ENCODE measurements at regions not wholly inside any gene's neighbourhood (a gene's known extent, or its start where the extent isn't known, plus 50 kb on each side); places are given as distances from the start of the nearest gene placed in this dataset.

DNA sequence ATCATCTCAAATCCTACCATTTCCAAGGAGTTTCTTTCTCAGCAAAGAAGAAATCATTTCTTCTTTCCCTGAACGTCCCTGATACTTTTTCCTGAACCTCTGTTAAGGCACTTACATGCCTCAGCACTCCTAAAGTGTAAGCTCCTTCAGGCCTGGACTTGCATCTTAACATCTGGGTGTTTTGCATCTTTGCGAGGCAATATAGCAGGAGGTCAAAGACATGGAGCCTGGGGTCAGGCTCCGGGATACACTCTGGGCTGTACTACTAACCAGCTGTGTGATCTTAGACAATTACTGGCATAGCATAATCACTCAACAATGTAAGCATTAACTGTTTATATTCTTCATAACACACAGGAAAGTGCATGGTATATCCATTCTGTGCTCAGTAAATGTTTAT is 275.5 kb upstream of the BOD1L1 start:
- no peak for TF ChIP-seq EZH2phosphoT487 (IDR thresholded peaks at IDR 0.05)
- TF ChIP-seq EZH2 (IDR thresholded peaks at IDR 0.05), result no peak
- TF ChIP-seq, protein P1, sequence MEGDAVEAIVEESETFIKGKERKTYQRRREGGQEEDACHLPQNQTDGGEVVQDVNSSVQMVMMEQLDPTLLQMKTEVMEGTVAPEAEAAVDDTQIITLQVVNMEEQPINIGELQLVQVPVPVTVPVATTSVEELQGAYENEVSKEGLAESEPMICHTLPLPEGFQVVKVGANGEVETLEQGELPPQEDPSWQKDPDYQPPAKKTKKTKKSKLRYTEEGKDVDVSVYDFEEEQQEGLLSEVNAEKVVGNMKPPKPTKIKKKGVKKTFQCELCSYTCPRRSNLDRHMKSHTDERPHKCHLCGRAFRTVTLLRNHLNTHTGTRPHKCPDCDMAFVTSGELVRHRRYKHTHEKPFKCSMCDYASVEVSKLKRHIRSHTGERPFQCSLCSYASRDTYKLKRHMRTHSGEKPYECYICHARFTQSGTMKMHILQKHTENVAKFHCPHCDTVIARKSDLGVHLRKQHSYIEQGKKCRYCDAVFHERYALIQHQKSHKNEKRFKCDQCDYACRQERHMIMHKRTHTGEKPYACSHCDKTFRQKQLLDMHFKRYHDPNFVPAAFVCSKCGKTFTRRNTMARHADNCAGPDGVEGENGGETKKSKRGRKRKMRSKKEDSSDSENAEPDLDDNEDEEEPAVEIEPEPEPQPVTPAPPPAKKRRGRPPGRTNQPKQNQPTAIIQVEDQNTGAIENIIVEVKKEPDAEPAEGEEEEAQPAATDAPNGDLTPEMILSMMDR (IDR thresholded peaks at IDR 0.05), result no peak
- no peak overlapping the region for H3K27ac ChIP-seq
- H3K4me3 ChIP-seq, result no peak overlapping the region
- Mint-ChIP-seq H3K27me3 (ENCODE audit: insufficient read depth, low read depth) (no peaks in the 10 kb centered on the region), H3K4me1 (peaks cover 21% of the 10 kb centered on the region), H3K27ac (no peak overlapping the region), H3K9me3 (peaks cover 3% of the 10 kb centered on the region), H3K36me3 (no peaks in the 10 kb centered on the region), H3K4me3 (no peak overlapping the region)
- peaks cover 7% of the 10 kb centered on the region for H3K4me1 ChIP-seq
- no peaks in the 10 kb centered on the region for H3K36me3 ChIP-seq
- no peaks in the 10 kb centered on the region for H3K9me3 ChIP-seq (ENCODE audit: low read depth)
- H3K4me2 ChIP-seq, result no peak overlapping the region
- no peaks in the 10 kb centered on the region for H4K20me1 ChIP-seq (ENCODE audit: low read depth)
- H3K9ac ChIP-seq, result no peak overlapping the region
- H3K79me2 ChIP-seq (ENCODE audit: low read depth), result no peaks in the 10 kb centered on the region
- no peaks in the 10 kb centered on the region for H3F3A ChIP-seq (ENCODE audit: low read depth)
- H3K27me3 ChIP-seq, result no peaks in the 10 kb centered on the region
- DNase-seq (ENCODE audit: low spot score), result no peak
- no peak overlapping the region for H2AFZ ChIP-seq (replicated peaks)

DNA sequence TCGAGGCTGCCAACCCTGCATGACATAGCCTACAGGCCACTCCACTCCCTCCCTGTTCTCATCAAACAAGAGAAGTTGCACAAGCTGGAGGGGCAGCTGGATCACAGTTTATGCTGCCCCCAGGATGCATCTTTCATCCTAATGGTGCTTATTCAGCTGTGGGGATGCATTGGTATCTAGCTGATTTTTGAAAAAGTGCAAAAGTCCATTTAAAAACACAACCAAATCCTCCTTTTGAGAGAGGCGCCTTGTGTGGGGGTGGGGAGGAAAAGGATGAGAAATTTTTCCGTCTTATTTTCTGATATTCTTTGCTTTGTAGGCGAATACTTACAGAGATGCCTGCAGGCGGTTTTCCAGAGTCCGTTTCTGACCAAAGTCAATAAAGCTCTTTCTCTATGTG is 276.4 kb upstream of the BOD1L1 start:
- no peak overlapping the region for H3K27ac ChIP-seq
- no peak for DNase-seq (ENCODE audit: low spot score)
- no peak overlapping the region for H3K4me2 ChIP-seq
- H3F3A ChIP-seq (ENCODE audit: low read depth), result no peaks in the 10 kb centered on the region
- H3K4me3 ChIP-seq, result no peak overlapping the region
- Mint-ChIP-seq H3K27ac (no peak overlapping the region), H3K36me3 (no peaks in the 10 kb centered on the region), H3K4me3 (no peak overlapping the region), H3K9me3 (peaks cover 3% of the 10 kb centered on the region), H3K27me3 (ENCODE audit: insufficient read depth, low read depth) (no peaks in the 10 kb centered on the region), H3K4me1 (peaks cover 21% of the 10 kb centered on the region)
- no peaks in the 10 kb centered on the region for H3K27me3 ChIP-seq
- no peaks in the 10 kb centered on the region for H4K20me1 ChIP-seq (ENCODE audit: low read depth)
- no peaks in the 10 kb centered on the region for H3K9me3 ChIP-seq (ENCODE audit: low read depth)
- no peaks in the 10 kb centered on the region for H3K36me3 ChIP-seq
- no peaks in the 10 kb centered on the region for H3K79me2 ChIP-seq (ENCODE audit: low read depth)
- no peak overlapping the region for H2AFZ ChIP-seq (replicated peaks)
- H3K9ac ChIP-seq, result no peak overlapping the region
- H3K4me1 ChIP-seq, result peaks cover 7% of the 10 kb centered on the region
- no peak for TF ChIP-seq EZH2phosphoT487 (IDR thresholded peaks at IDR 0.05)
- TF ChIP-seq, protein P1 (IDR thresholded peaks at IDR 0.05), result no peak
- no peak for TF ChIP-seq EZH2 (IDR thresholded peaks at IDR 0.05)

DNA sequence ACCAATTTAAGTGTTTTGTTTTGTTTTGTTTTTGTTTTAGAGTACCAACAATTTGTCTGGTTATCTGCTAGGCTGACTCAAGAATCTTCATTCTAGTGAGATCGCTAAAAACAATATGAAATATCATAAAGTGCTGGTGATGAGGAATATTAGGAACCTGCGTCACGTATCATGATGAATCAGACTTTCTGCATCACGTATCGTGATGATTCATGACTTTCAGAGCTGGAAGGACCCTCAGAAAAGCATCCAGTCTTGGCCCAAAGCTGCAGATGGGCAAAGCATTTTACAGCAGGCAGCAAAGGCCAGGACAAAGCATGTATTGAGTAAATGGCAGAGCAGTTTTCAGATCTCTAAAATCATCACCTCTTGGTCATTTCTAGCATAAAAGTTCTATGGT is 278.0 kb upstream of the BOD1L1 start:
- no peaks in the 10 kb centered on the region for H3F3A ChIP-seq (ENCODE audit: low read depth)
- Mint-ChIP-seq H3K9me3 (peaks cover 3% of the 10 kb centered on the region), H3K27me3 (ENCODE audit: insufficient read depth, low read depth) (no peaks in the 10 kb centered on the region), H3K4me1 (peaks cover 17% of the 10 kb centered on the region), H3K36me3 (no peaks in the 10 kb centered on the region), H3K27ac (no peak overlapping the region), H3K4me3 (no peak overlapping the region)
- H3K27me3 ChIP-seq, result no peaks in the 10 kb centered on the region
- DNase-seq (ENCODE audit: low spot score), result no peak
- no peak overlapping the region for H3K27ac ChIP-seq
- H3K4me2 ChIP-seq, result no peak overlapping the region
- no peak overlapping the region for H3K4me3 ChIP-seq
- no peaks in the 10 kb centered on the region for H3K9me3 ChIP-seq (ENCODE audit: low read depth)
- no peaks in the 10 kb centered on the region for H3K36me3 ChIP-seq
- H3K9ac ChIP-seq, result no peak overlapping the region
- H4K20me1 ChIP-seq (ENCODE audit: low read depth), result no peaks in the 10 kb centered on the region
- H2AFZ ChIP-seq (replicated peaks), result no peak overlapping the region
- no peaks in the 10 kb centered on the region for H3K79me2 ChIP-seq (ENCODE audit: low read depth)
- TF ChIP-seq, protein P1 (IDR thresholded peaks at IDR 0.05), result no peak
- no peaks in the 10 kb centered on the region for H3K4me1 ChIP-seq

DNA sequence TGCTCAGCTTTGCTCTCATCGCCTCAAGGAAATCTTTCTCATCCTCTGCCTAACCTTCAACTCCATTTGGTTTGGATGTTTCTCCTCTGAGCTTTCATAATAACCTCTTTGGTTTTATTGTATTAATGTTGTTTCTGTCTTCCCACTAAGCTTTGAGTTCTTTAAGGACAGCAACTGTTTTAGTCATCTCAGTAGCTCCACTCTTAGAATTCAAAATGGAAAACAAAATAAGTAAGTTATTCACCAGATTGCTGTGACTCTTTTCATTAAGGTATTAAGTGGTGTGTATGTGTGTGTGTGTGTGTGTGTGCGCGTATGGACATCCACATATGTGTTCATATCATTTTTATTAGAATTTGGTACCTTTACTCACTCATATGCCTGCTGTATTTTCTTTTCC is 279.2 kb upstream of the BOD1L1 start:
- Histone ChIP-seq H3K9me3 (ENCODE audit: low read depth) (no peaks in the 10 kb centered on the region), H3K27ac (no peak overlapping the region), H3K36me3 (no peaks in the 10 kb centered on the region), H2AFZ (replicated peaks) (no peak overlapping the region), H3K4me1 (no peaks in the 10 kb centered on the region), H4K20me1 (ENCODE audit: low read depth) (no peaks in the 10 kb centered on the region), H3K27me3 (no peaks in the 10 kb centered on the region), H3K4me2 (no peak overlapping the region), H3K4me3 (no peak overlapping the region), H3K9ac (no peak overlapping the region), H3K79me2 (ENCODE audit: low read depth) (no peaks in the 10 kb centered on the region), H3F3A (ENCODE audit: low read depth) (no peaks in the 10 kb centered on the region)
- H3K9me3 Mint-ChIP-seq, result peaks cover 3% of the 10 kb centered on the region
- TF ChIP-seq EZH2 (IDR thresholded peaks at IDR 0.05), result no peak
- TF ChIP-seq, protein P1 (IDR thresholded peaks at IDR 0.05), result no peak
- TF ChIP-seq EZH2phosphoT487 (IDR thresholded peaks at IDR 0.05), result no peak
- no peaks in the 10 kb centered on the region for H3K36me3 Mint-ChIP-seq
- H3K27me3 Mint-ChIP-seq (ENCODE audit: insufficient read depth, low read depth), result no peaks in the 10 kb centered on the region
- DNase-seq (ENCODE audit: low spot score), result no peak
- no peak overlapping the region for H3K4me3 Mint-ChIP-seq
- no peak overlapping the region for H3K27ac Mint-ChIP-seq
- H3K4me1 Mint-ChIP-seq, result peaks cover 17% of the 10 kb centered on the region
